ENCODE measurements at regions not wholly inside any gene's neighbourhood (a gene's known extent, or its start where the extent isn't known, plus 50 kb on each side); places are given as distances from the start of the nearest gene placed in this dataset.

GRCh38 chr7:142657376-142657775 is 91.9 kb upstream of the PRSS1 start:
- Histone ChIP-seq H3K9me2 (ENCODE audit: insufficient read depth) (no peaks in the 10 kb centered on the region), H3K27ac (no peak overlapping the region), H3K27me3 (ENCODE audit: insufficient read depth, low read depth) (no peaks in the 10 kb centered on the region), H3F3A (ENCODE audit: insufficient read depth, low read depth) (no peaks in the 10 kb centered on the region), H3K36me3 (ENCODE audit: low read depth) (no peaks in the 10 kb centered on the region), H2AFZ (no peak overlapping the region), H3K4me3 (no peak overlapping the region), H3K4me1 (replicated peaks; ENCODE audit: insufficient read depth) (no peaks in the 10 kb centered on the region), H3K79me2 (ENCODE audit: low read depth) (no peaks in the 10 kb centered on the region), H4K20me1 (ENCODE audit: insufficient read depth) (no peaks in the 10 kb centered on the region), H3K9me3 (ENCODE audit: insufficient read depth, low read depth) (no peaks in the 10 kb centered on the region), H3K4me2 (no peak overlapping the region)
- intact Hi-C loops (cut with micrococcal nuclease; ENCODE audit: unreplicated experiment), result no loop called here
- CTCF ChIA-PET, result no interaction called here
- BruUV-seq (replicated peaks), result no TSS peak
- TF ChIP-seq EZH2 (IDR thresholded peaks at IDR 0.05; ENCODE audit: low read depth) (no peak), CTCF (conservative IDR thresholded peaks at IDR 0.05) (no peak)
- POLR2A ChIA-PET (ENCODE audit: unreplicated experiment), result no interaction called here
- no peak for DNase-seq

- Histone ChIP-seq H3F3A (ENCODE audit: insufficient read depth, low read depth) (no peaks in the 10 kb centered on the region), H3K79me2 (ENCODE audit: low read depth) (no peaks in the 10 kb centered on the region), H3K36me3 (ENCODE audit: low read depth) (no peaks in the 10 kb centered on the region), H3K27ac (no peak overlapping the region), H3K4me1 (replicated peaks; ENCODE audit: insufficient read depth) (no peaks in the 10 kb centered on the region), H3K4me3 (no peak overlapping the region), H3K9me3 (ENCODE audit: insufficient read depth, low read depth) (no peaks in the 10 kb centered on the region), H4K20me1 (ENCODE audit: insufficient read depth) (no peaks in the 10 kb centered on the region), H2AFZ (no peak overlapping the region), H3K27me3 (ENCODE audit: insufficient read depth, low read depth) (no peaks in the 10 kb centered on the region), H3K4me2 (no peak overlapping the region), H3K9me2 (ENCODE audit: insufficient read depth) (no peaks in the 10 kb centered on the region)
- BruUV-seq (replicated peaks), result no TSS peak
- no peak for DNase-seq
- CTCF ChIA-PET, result no interaction called here
- intact Hi-C loops (cut with micrococcal nuclease; ENCODE audit: unreplicated experiment), result no loop called here
- 0 out of 2 replicates have a peak, but pooled peaks have one; percentile 27 for TF ChIP-seq CTCF (conservative IDR thresholded peaks at IDR 0.05)
- no peak for TF ChIP-seq EZH2 (IDR thresholded peaks at IDR 0.05; ENCODE audit: low read depth)
- POLR2A ChIA-PET (ENCODE audit: unreplicated experiment), result no interaction called here
These were observed 94.9 kb upstream of the PRSS1 start for GRCh38 chr7:142654398-142654797.

GRCh38 chr7:142647749-142648148 is 101.5 kb upstream of the PRSS1 start:
- H3F3A ChIP-seq (ENCODE audit: insufficient read depth, low read depth), result no peaks in the 10 kb centered on the region
- CTCF ChIA-PET, result no interaction called here
- POLR2A ChIA-PET (ENCODE audit: unreplicated experiment), result no interaction called here

More at GRCh38 chr7:142647749-142648148, 101.5 kb upstream of the PRSS1 start:
- no peak overlapping the region for H3K4me3 ChIP-seq
- no peaks in the 10 kb centered on the region for H3K4me1 ChIP-seq (replicated peaks; ENCODE audit: insufficient read depth)
- H3K36me3 ChIP-seq (ENCODE audit: low read depth), result no peaks in the 10 kb centered on the region
- no peaks in the 10 kb centered on the region for H3K9me3 ChIP-seq (ENCODE audit: insufficient read depth, low read depth)
- no peaks in the 10 kb centered on the region for H3K79me2 ChIP-seq (ENCODE audit: low read depth)
- intact Hi-C loops (cut with micrococcal nuclease; ENCODE audit: unreplicated experiment), result no loop called here
- no peaks in the 10 kb centered on the region for H4K20me1 ChIP-seq (ENCODE audit: insufficient read depth)
- BruUV-seq (replicated peaks), result no TSS peak
- H3K27me3 ChIP-seq (ENCODE audit: insufficient read depth, low read depth), result no peaks in the 10 kb centered on the region
- H3K4me2 ChIP-seq, result no peak overlapping the region
- H2AFZ ChIP-seq, result no peak overlapping the region
- DNase-seq, result no peak
- no peak overlapping the region for H3K27ac ChIP-seq
- no peaks in the 10 kb centered on the region for H3K9me2 ChIP-seq (ENCODE audit: insufficient read depth)
- TF ChIP-seq EZH2 (IDR thresholded peaks at IDR 0.05; ENCODE audit: low read depth), result no peak
- TF ChIP-seq CTCF (conservative IDR thresholded peaks at IDR 0.05), result no peak

All from PC-9 (cell line).